ENCODE measurements at regions not wholly inside any gene's neighbourhood (a gene's known extent, or its start where the extent isn't known, plus 50 kb on each side); places are given as distances from the start of the nearest gene placed in this dataset.

DNA sequence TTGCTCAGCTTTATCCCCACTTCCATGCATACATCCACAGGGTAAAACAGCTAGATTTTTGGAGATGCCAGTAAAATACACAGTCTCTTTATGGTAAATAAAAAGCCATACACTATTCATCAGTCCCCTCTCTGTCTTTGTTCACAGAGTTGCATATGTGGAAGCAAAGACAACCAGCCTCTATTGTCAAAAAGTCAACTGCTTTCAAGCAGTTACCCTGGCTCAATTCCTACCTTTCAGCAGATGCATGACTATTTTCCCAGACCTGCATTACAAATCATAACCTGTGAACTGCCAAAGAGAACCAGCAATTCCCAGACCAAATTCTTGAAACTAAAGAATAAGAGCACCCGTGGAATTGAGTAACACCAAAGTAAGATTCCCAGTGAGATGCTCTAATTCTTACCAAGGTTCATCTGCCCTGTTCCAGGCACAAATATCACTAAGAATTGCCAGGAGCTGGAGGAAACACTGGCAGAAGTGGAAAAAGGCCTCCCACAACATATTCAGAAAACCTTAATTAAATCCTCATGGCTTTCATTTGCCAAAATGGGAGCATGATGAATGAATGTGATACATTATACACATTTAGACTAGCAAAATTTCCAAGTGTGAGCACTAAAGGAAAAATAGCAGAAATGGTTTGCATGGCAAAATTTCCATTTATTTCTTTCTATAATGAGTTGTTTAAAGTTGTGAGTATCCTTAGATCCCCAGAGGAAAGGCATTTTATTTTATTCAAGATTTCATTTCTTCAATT, 391.2 kb upstream of the ADGRL3 start:
- in situ Hi-C loops (cut with HindIII; ENCODE audit: low sequenced_read_pairs), result no loop called here

DNA sequence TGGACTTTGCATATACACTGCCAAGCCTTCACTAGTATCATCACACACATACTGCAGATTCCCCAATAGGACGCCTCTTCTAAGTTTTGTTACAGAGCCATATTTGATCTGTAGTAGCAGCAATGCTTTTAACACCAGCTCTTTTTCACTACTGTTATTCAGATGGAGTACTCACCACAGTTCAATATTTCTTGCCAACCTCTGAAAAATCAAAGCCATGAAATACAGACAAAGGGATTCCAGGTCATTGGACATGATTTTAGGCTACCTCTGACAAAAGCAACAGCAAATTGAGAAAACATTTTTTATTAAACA, 390.7 kb upstream of the ADGRL3 start:
- in situ Hi-C loops (cut with HindIII; ENCODE audit: low sequenced_read_pairs), result no loop called here

GRCh38 chr4:60812811-60813210, 387.3 kb upstream of the ADGRL3 start:
- in situ Hi-C loops (cut with HindIII; ENCODE audit: low sequenced_read_pairs), result no loop called here

DNA sequence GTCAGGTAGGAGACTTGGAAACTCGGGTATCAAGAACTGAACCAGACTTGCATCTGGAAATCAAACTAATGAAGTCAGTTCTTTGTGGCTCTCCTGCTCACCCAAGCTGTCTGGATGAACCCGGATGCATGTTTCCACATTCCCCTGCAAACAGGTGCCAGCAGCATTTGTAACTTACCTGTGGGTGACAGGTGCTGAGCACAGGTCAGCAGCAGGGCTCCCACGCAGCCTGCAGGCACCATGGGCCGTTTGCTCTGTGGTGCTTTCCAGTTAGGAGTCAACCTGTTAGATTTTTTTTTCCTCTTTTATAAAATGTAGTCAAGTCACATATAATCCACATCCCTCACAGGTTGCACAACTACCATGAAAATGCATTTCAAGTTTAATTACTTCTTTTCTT, 385.6 kb upstream of the ADGRL3 start:
- in situ Hi-C loops (cut with HindIII; ENCODE audit: low sequenced_read_pairs), result no loop called here

DNA sequence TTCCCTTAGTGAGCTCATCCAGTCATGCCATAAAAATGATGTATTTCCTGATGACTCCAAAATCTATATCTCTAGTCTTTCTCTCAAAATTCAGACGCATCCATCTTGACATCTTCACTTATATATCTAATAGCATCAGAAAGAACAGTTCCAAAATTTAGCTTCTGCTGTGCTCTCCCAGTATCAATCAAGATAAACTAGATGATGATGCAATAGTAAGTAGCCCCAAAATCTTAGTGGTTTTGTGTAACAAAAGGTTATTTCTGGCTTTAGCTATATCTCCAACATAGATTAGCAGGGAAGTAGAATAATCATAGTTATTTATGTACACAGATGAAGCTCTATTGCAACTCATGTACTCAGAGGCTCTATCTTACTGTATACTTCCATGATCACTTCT, 382.5 kb upstream of the ADGRL3 start:
- in situ Hi-C loops (cut with HindIII; ENCODE audit: low sequenced_read_pairs), result no loop called here

DNA sequence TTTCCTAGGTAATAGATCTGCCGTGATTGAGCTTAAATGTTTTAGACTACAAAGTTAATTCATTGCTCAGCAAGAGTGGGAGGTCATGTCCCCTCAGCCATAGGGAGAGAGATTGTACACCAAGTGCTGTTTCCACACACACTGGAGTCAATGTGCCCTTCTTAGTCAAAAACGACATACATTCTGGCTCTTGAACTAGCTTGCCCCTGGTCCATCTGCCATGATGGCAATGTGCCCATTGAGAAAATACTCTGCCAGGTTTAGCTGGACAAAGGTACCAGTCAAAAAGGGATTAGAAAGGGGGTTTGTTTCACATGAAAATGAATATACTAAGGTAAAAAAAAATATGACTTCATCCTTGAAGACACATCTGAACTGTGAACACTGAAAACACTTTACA, 377.1 kb upstream of the ADGRL3 start:
- in situ Hi-C loops (cut with HindIII; ENCODE audit: low sequenced_read_pairs), result no loop called here

DNA sequence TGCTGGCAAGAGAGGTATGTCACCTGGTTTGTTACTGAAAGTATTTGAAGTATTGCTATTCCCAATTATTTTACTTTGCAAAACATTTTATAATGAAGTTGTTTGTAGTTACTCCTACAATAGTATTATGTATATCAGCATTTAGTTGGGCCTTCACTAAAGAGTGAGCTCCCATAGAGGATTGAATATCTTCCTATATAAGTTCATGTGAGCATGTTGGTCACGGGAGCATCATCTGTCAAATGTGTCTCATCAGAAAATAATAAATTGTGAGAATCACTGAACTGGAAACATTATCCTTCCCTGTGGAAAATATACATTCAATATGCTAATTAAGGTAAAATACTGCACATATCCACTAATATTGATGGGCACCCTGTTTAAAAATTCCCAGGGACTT, 360.1 kb upstream of the ADGRL3 start:
- in situ Hi-C loops (cut with HindIII; ENCODE audit: low sequenced_read_pairs), result no loop called here

DNA sequence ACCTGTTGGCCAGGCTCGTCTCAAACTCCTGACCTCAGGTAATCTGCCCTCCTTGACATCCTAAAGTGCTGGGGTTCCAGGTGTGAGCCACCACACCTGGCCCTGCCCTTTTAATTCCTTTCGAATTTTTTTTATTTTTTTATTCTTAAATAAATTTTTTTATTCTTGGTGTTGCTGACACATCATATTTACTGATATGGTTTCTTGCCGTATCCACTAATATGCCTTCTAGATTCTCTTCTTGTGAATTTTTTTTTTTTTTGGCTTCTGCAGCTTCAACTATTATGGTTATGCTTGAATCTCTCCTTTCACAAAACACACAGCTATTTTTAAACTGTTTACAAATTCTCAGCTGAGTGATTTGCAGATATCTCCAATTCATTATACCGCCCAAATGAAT, 353.4 kb upstream of the ADGRL3 start:
- in situ Hi-C loops (cut with HindIII; ENCODE audit: low sequenced_read_pairs), result no loop called here

DNA sequence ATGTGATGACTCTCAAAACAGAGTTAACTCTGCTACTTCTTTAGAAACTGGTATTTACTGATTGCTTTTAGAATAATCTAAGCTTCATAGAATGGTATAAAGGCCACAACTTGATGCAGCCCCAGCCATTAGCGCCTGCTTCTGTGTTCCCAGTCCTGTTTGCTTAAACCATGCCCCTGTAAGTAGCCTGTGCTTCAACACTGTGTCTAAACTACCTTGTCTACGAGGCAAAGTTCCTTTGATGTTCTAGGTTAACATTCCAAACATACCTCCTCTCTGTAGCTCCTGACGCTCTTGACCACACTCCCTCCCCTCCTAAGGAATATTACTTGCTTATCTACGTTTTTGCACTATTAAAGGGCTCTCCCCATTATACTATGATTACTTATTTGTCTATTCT, 352.5 kb upstream of the ADGRL3 start:
- in situ Hi-C loops (cut with HindIII; ENCODE audit: low sequenced_read_pairs), result no loop called here

GRCh38 chr4:60857130-60857753, 342.9 kb upstream of the ADGRL3 start:
- in situ Hi-C loops (cut with HindIII; ENCODE audit: low sequenced_read_pairs), result no loop called here

- in situ Hi-C loops (cut with HindIII; ENCODE audit: low sequenced_read_pairs), result no loop called here
These were observed 336.7 kb upstream of the ADGRL3 start for GRCh38 chr4:60863442-60863841.

DNA sequence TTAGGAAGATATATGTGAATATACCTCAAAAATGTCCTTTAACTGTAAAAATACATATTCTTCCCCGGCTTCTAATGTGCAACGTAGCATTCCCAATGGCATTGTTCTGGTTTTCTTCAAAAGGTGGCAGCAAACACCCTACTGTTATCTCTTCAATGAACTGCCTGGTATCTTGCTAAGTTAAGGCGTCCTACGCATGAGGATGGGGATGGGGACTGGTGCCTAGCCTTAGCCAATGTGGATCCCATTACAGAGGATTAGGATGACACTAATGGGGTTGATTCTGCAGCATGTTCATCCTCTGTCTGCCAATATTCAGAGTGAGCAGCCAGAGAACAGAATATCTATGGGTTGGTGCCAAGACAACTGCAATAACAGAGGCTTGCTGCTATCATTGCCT, 334.9 kb upstream of the ADGRL3 start:
- in situ Hi-C loops (cut with HindIII; ENCODE audit: low sequenced_read_pairs), result no loop called here

- in situ Hi-C loops (cut with HindIII; ENCODE audit: low sequenced_read_pairs), result no loop called here
These were observed 331.7 kb upstream of the ADGRL3 start for GRCh38 chr4:60868232-60868960.

DNA sequence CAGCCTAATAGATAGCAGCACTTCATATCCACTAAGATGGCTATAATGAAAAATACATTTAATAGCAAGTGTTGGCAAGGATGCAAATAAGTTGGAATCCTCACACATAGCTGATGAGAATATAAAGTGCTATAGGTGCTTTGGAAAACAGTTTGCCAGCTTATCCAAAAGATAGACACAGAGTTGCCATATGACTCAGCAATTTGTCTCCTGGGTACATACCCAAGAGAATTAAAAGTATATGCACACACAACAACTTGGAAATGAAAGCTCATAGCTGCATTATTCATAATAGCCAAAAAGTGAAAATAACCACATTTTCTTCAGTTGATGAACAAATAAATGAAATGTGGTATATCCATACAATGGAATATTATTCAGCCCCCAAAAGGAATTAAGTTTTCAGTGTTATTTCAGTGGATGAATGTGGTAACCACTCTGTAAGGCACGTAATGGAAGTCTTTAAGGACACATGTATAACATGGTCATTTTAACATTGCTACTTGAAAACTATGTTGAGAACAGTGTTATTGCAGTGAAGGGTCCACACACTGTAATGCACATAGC, 320.9 kb upstream of the ADGRL3 start:
- in situ Hi-C loops (cut with HindIII; ENCODE audit: low sequenced_read_pairs), result no loop called here

DNA sequence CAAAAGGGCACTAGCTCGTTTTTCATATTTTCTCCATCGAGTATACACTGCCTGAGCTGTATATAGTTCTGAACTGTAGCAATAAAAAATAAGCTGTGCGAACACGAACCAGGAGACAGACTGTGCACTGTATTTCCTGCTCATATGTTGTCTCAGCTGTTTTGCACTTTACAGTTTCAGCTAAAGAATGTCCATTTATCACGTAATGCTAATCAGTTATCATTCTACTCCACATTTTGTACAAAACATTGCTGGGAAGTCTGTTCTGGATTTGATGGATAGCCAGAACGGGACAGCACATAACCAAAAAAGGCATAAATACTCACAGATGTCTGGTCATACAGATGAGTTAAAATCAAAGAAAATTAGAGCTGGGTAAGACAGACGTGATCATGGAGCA, 315.5 kb upstream of the ADGRL3 start:
- in situ Hi-C loops (cut with HindIII; ENCODE audit: low sequenced_read_pairs), result no loop called here

GRCh38 chr4:60885011-60885410, 315.1 kb upstream of the ADGRL3 start:
- in situ Hi-C loops (cut with HindIII; ENCODE audit: low sequenced_read_pairs), result no loop called here

GRCh38 chr4:60890743-60891142, 309.4 kb upstream of the ADGRL3 start:
- in situ Hi-C loops (cut with HindIII; ENCODE audit: low sequenced_read_pairs), result no loop called here

DNA sequence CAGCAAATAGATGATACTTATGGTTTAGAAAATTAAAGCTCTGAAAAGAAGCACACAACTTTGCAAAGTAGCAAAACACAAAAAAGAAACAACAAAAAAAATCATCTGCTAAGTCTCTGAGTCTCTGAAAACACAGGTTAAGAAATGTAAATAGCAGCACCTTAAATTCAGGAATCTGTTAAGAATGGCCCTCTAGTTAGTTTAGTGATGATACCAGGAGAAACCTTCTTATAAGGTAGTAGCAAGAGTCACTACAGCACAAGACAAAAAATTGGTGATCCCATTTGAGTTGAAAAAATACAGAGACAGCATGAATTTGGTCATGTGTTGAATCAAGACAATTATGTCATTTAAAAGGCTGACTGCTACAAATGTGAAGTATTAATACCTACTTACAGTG, 308.2 kb upstream of the ADGRL3 start:
- in situ Hi-C loops (cut with HindIII; ENCODE audit: low sequenced_read_pairs), result no loop called here

- in situ Hi-C loops (cut with HindIII; ENCODE audit: low sequenced_read_pairs), result no loop called here
These were observed 302.7 kb upstream of the ADGRL3 start for GRCh38 chr4:60897415-60897814.

DNA sequence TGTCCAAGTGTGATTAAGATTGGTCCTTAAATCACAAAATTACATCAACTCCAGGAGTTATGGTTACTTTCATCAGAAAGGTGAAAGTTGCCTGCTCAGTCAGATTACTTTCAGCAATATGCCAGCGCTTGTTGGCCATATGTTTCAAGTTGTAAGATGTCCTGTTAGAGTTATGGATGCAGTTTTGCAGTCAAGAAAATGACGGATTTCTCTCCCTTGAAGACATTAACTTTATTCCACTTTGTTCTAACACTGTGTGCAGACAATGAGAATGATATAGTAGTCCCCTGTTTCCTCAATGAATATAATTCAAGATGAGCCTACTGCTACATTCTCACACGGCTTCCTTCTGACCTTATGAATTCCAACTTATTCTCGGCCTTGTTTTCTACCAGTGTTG, 295.0 kb upstream of the ADGRL3 start:
- in situ Hi-C loops (cut with HindIII; ENCODE audit: low sequenced_read_pairs), result no loop called here

DNA sequence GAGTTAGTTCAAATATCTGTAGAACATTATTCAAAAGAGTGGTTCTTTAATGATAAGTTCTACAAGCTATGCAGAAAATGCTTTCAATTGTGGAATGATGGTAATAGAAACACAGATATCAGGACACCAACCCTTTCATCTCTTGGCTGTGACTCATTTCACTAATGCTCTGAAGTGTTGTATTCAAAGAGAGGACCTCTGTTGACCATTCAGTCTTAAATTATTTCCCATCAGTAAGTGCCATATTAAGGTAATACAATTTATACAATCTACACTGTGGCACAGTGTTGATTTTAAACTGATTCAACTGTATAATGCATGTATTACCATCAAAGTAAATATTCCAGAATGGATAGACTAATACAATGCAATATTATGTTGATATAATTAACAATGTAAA, 289.0 kb upstream of the ADGRL3 start:
- in situ Hi-C loops (cut with HindIII; ENCODE audit: low sequenced_read_pairs), result no loop called here

DNA sequence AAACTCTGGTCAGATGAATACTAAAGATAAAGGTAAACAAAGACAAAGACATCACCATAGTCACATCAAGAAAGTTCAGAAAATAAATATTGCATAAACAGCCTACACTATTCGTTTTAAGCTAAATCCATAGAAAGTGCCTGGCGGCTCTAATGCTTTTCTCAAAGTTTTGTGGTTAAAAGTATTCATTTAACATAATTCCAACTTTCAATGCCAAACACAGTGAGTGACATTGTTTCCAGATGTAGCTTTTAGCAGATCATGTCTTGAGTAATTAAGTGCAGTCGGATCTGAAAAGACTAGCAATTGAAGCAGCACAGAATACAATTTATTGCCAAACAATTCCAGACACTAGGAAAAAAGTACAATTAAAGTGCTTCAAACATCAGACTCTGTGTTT, 287.1 kb upstream of the ADGRL3 start:
- in situ Hi-C loops (cut with HindIII; ENCODE audit: low sequenced_read_pairs), result no loop called here
